Breast epithelium (tissue), 3 donors: ENCODE measurements at regions not wholly inside any gene's neighbourhood (a gene's known extent, or its start where the extent isn't known, plus 50 kb on each side); places are given as distances from the start of the nearest gene placed in this dataset.

ENCODE experiments used
- POLR2A ChIP-seq: fragments of 450-650 bp; IDR thresholded peaks from one replicate; pipeline ENCODE4 v1.6.1; 2016; ENCODE audit warnings: antibody characterized with exemption, mild to moderate bottlenecking, moderate library complexity
- POLR2AphosphoS5 ChIP-seq, 3 donors: sonication (generic); formaldehyde crosslinking; IDR thresholded peaks; one replicate each; pipeline ENCODE4 v1.6.1; 2017; ENCODE audit warnings: antibody characterized with exemption in 3 of 3
- TF ChIP-seq, protein P1 (sequence below), 3 donors: fragments of 450-650 bp; IDR thresholded peaks; one replicate each; pipeline ENCODE4 v1.5.1; 2016 to 2017; ENCODE audit warnings: antibody characterized with exemption in 3 of 3, mild to moderate bottlenecking in 3 of 3, moderate library complexity in 3 of 3

DNA sequence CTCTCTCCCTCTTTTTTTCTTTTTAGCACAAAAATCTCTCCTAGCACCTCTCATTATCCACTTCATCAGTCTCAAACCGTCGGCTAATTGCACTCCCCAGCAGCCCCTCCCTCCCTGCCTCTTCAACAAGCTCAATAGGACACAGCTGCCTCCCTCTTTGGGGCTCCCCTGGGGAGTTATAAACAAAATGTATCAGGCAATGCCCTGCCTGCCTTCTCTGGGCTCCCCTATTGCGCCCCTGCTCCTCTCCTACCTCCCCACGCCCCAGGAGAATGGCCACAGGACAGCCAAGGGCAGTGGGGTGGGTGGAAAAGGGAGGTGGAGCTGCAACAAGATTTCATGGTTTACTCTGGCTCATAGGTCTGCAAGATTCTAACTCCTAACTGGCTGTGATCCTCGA is 147.1 kb upstream of the GRIK3 start:
- TF ChIP-seq, protein P1, sequence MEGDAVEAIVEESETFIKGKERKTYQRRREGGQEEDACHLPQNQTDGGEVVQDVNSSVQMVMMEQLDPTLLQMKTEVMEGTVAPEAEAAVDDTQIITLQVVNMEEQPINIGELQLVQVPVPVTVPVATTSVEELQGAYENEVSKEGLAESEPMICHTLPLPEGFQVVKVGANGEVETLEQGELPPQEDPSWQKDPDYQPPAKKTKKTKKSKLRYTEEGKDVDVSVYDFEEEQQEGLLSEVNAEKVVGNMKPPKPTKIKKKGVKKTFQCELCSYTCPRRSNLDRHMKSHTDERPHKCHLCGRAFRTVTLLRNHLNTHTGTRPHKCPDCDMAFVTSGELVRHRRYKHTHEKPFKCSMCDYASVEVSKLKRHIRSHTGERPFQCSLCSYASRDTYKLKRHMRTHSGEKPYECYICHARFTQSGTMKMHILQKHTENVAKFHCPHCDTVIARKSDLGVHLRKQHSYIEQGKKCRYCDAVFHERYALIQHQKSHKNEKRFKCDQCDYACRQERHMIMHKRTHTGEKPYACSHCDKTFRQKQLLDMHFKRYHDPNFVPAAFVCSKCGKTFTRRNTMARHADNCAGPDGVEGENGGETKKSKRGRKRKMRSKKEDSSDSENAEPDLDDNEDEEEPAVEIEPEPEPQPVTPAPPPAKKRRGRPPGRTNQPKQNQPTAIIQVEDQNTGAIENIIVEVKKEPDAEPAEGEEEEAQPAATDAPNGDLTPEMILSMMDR (IDR thresholded peaks at IDR 0.05) = no peak
- no peak for TF ChIP-seq POLR2A
- TF ChIP-seq POLR2AphosphoS5 (IDR thresholded peaks at IDR 0.05) = no peak
